ENCODE measurements at regions not wholly inside any gene's neighbourhood (a gene's known extent, or its start where the extent isn't known, plus 50 kb on each side); places are given as distances from the start of the nearest gene placed in this dataset.
"Not testable (repeated sequence)": the region's sequence is repeated elsewhere in the genome, so short reads cannot be mapped to it uniquely, and the experiment has no call there.

DNA sequence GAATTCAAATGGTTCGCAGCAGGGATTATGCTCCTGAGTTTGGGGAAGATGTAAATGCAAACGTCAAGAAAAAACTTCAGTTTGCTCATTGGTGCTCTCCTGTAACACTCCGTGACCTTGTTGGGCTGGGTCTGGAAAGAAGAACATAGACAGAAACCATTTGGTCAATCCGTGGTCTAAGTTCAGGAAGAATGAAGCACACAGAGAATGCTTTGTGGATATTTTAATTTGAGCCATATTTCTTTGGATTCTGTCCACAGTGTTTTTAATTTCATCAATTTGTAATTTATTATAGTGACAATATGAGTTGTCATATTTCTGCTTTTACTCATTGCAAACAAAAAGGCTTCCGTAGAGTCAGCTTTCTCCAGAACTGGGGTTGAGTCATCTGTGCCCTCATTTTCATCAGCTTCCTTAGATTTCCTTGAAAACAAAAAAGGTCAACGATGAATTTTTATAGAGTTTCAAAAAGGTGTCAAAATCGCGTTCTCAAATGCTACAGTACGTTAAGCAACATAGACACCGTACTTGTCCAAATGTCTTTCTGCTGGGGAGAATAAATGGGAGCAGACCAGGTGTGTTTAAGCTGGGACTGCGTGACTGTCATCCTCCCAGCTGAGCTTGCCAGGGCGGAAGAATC is 606.4 kb downstream of the RNF144A start:
- DNase-seq: peak in 1 of 3 donors; percentile 38

DNA sequence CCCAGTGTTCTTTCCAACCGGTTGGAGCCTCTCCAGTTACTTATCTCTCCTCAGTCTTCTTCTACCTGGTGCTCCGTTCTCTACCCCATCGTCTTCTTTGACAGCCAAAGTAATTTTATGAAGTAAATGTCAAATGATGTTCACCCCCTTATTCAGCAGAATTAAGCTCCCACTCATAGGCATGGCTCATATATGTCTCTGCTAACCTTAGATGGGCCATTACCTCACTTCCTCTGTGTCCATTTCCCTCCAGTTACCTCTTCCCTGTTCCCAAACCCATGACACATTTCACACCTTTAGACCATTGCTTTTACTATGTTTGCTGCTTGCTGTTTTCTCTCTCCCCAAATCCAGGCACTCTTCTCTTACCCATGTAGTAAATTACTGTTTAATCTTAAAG is 607.0 kb downstream of the RNF144A start:
- no peak for DNase-seq

DNA sequence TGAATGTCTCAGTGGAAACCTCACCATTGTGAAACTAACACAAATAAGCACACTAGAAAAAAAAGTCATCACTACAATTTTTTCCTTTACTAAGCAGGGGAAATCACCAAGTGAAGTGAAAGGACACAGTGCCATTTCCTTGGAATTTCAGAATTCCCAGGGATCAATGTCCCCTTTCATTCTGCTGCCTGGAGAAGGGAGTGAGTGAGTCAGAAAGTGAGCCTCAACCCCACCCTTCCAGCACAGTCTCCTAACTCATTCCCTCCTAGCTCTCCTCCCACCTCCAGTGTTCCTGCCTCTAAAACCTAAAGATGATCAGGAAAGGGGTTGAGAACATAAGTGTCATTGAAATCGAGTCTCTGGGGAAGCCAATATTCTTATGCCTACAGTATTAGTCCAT is 608.5 kb downstream of the RNF144A start:
- DNase-seq: no peak

DNA sequence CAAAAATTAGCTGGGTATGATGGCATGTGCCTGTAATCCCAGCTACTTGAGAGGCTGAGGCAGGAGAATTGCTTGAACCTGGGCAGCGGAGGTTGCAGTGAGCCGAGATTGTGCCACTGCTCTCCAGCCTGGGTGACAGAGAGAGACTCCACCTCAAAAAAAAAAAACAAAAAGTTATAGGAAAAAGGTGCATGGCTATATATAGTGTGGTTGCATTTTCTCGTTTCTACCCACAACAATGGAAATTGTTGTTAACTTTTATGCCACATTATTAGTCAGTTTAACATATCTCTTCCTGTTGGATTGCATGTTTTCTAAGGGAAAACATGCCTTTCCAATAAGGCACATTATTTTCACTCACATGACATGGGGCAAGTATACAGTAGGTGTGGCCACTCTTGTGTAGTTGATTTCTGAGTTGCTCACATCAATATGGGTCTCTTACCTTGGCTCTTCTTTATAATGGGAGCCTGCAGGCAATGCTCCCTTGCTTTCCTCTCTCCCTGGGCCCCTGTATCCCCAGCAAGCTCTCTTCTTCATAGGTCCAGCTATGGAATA is 610.0 kb downstream of the RNF144A start:
- no peak for DNase-seq

DNA sequence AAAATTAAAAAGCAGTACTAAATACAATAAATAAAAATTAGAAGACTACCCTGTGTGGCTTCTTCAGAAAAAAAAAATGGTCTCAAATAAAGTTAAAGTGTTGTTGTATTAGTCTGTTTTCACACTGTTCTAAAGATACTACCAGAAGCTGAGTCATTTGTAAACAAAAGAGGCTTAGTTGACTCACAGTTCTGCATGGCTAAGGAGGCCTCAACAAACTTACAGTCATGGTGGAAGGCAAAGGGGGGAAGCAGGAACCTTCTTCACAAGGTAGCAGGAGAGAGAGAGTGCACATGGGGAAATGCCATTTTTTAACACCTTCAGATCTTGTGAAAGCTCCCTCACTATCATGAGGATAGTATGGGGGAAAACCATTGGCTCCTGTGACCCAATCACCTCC is 612.8 kb downstream of the RNF144A start:
- no peak for DNase-seq

DNA sequence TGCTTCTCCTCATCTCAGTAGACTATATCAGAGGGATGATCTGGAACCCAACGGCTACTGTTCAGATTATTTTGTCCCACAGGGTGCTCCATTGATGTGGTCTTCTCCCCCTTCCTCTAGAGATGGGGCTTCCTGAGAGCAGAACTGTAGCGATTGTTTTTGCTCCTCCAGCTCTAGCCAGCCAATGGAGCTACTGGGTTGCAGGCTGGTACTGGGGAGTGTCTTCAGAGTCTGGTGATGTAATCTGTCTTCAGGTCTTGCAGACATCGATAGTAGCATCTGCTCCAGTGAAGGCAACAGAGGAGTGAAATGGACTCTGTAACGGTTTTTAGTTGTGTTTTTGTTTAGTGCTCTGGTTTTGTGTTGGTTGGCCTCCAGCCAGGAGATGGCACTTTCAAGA is 621.9 kb downstream of the RNF144A start:
- DNase-seq: no peak

DNA sequence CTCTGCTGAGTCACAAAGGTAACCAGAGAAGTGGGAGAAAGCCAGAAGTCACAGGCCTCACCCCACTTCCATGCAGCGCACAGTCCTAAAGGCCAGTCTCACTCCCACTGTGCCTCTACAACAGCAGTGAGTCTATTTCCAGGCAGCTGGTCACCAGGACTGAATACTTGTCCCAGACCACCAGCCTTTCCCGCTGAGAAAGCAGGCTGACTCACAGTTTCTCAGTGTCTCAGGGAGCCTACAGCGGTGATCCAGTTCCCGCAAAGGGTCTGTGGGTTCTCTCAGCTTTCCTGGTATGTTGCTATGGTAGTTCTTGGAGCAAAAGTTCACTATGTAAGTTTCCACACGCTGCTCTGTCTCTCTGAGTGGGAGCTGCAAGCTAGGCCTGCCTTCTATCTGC is 622.5 kb downstream of the RNF144A start:
- peak in 1 of 3 donors; percentile 81 for DNase-seq

DNA sequence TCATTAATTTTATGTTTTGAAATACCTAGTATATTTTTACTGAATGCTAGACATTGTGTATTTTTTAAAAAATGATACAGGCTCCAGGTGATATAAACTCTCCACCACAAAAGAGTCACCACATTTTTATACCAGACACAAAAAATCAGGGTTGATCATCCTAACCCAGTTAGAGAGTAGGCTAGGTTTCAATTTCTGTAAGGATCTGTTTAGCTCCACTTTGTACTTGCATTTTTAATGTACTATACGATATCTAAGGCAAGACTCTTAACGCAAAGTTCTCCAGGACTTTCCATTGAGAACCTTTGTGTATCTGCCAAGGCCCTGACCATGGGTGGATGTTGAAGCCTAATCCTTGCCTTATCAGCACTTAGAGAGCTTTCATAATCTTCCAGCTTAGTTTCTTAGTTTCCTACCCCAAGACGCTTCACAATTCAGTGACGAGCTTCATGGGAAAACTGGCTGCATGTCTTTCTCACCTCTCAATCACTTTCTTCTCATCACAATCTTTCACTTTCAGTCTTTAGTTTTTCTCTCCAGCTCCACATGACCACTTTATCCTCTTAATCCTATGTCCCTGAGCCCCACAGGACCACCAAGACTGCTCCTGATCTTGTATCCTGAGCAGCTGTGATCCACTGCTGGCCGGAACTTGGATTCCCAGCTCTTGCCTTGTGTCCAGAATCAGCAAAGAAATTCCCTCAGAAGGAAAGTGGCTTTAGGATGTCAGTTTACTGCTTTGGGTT is 635.8 kb downstream of the RNF144A start:
- peak in 1 of 3 donors; percentile 13 for DNase-seq

DNA sequence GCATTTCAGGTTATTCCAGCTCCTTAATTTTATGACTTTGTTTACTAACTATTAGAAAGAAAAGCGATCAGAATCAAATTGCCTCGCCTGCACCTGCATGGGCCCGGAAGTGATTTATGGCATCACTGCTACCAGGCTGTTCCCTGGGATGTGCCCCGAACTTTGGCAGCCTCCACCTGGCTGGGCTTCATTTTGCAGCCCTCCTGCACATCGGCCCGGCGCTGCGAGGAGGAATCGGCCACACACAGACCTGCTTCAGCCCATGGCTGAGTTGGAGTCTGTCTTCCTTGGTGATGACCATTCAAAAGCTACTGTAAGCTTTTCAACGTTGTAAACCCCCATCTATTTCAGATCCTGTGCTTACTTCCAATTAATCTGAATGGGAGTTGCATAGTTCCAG is 638.0 kb downstream of the RNF144A start:
- DNase-seq: no peak

DNA sequence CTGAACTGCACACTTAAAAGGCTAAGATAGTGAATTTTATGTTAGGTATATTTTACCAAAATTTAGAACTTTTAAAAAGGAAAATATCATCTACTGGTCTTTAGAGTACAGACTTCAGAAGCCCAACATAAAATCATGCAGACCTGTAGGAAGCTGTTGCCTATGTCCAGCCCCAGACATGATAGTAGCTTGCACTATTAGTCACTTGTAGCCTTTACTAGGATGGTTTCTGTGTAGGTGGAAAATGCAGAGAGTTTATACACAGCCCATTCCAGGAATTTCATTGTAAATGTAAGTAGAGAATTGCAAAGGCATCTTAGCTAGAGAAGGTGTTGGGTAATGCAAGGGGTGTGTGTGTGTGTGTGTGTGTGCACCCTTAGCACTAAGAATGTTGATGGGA is 640.2 kb downstream of the RNF144A start:
- no peak for DNase-seq

DNA sequence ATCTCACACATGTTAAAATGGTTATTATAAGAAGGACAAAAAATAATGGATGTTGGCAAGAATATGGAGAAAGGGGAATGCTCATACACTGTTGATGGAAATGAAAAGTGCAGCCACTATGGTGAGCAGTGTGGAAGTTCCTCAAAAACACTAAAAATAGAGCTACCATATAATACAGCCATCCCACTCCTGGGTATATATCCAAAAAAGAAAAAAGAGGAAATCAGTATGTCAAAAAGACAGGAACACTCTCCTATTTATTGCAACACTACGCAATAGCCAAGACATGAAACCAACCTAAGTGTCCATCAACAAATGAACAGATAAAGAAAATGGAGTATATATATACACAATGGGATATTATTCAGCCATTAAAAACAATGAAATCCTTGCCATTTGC is 642.6 kb downstream of the RNF144A start:
- DNase-seq: no peak

DNA sequence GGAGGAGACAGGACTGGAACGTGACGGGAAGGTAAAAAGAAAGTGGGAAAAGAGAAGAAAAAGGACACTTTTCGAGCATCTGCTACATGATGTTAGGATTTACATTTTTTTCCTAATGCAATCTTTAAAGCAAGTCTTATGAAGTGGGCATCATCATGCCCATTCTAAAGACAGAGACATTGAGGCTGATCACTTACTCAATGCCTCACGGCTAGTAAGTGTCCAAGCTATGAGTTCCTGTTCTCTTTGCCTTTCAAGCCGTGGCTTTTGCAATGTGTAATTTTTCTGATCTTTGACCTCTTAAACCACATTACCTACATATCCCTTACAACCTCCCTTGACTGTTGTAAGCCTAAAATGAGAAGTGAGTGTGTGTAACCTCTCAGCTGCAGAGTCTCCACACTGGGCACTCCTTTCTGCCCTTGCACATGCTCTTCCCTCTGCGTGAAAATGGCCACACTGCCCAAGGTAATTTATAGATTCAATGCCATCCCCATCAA is 649.2 kb downstream of the RNF144A start:
- no peak for DNase-seq

DNA sequence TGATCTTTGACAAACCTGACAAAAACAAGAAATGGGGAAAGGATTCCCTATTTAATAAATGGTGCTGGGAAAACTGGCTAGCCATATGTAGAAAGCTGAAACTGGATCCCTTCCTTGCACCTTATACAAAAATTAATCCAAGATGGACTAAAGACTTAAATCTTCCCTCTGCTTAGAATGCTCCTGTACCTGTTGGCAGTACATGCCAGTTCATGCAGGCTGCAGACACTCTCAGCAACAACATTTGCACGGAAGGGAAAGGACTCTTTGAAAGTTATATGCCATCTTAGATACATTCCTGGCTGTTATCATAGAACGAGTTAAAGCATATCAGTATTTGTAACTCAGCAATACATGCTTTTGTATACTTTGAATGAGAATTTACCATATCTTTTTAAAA is 649.9 kb downstream of the RNF144A start:
- DNase-seq: not testable (repeated sequence)

DNA sequence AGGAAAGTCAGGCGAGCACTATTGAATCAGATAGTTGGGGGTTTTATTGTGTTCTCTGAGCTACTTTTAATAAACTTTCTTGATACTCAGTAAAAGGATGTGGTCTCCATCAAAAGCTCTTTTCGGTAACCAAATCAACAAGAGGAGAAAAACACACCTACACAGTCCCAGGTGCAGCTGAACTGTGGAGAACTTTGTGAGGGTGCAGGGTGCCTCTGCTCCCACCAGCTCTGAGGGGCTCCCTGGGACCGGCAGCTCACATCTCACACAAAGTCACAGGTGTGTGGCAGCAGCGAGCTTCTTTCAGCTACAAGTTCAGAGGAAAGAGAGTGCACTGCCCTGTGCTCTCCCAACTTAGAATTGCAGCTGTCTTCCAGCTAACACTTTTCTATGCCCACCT is 650.4 kb downstream of the RNF144A start:
- DNase-seq: no peak

DNA sequence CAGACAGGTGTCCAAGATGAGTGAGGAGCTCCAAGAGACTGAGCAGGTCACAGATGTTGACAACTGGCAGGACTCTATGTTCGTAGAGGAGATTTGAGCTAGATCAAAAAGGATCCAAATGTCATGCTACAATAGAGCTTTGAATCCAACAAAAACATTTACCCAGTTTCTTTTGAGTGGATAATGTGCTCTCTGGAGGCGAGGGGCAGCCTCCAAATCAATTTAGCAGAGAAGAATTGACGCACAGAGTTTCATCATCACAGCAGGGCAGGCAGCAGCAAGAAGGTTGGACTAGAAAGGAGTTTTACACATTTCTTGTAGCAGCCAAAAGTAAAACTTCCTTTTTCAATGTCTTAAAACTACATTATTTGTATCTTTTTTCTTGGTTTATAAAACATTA is 653.0 kb downstream of the RNF144A start:
- no peak for DNase-seq

DNA sequence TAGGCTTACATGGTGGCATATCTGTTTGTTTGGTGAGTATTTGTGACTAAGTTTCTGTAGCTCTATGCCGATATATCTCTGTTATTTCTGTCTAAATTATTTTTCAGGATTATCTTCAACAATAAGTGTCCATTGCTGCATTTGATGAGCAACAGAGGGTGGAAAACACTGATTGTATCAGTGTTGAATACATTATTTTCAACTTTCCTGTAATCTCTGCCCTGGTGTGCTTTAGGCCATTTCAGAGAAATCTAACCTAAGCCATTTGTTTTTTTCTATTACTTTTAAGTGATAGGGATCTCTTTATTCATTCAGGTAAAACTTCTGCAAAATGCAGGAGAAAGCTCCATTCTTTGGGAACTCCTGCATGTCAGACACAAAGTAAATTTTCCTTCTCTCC is 654.5 kb downstream of the RNF144A start:
- no peak for DNase-seq

DNA sequence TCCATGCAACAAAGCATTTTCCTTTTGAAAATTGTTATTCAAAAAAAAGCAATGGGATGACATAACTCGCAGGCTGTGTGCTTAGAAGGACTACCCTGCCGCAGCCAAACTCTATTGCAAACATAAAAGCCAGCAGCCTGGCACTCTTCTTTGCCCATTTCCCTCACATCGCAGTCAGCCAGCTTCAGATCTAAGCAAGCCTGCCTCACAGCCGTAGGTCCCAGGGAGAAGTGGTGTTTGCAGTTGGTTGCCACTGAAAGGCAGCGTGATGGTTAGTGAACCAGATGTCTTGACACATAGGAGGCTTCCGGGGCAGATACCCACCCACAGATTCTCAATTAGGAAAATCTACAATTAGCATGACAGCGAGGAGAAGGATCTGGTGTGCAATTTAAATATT is 655.2 kb downstream of the RNF144A start:
- no peak for DNase-seq

DNA sequence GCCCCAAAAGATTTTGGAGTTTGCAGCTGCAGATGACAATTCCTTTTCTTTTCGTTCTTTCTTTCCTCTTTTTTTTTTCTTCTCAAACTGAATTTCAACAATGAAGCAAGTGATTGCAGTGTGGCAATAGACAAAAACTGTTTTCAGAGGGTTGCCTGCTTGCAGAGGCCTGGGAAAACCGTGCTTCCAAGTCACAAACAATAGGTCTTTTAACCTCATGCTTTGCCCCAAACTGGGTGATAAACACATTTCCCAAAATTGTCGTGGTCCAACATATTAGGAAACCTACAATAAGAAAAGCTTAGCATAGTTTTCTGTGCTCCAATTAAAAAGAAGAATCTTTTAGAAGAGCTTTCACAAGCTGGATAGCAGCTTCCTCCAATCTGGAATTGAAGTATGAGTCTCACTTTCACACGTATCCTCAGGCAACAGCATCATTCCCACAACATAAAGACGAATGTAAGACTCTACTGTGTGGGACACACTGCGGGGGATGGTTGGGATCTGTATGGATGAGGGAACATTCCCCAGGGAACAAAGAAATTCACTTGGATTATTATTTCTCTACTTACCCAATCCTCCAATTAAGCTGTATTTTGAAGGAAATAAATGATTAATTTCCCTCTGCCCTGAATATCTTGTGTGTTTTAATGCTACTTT is 656.1 kb downstream of the RNF144A start:
- no peak for DNase-seq

DNA sequence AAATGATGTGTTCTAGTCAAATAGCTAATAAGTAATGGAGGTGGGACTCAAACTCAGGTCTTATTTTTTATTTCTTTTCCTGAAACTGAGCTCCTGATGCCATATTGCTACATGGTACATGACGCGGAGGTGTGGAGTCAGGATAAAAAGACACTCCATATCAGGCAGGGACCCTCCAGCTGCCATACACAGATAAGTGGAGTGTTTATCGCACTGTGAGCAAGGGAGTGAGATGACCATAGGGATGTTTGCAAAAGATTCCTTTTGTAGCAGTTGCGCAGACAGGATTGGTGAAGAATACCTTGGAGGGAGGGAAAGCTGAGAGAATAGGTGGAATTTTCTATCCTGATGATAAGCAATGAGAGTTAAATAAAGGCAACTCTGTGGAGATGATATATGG is 657.2 kb downstream of the RNF144A start:
- no peak for DNase-seq

DNA sequence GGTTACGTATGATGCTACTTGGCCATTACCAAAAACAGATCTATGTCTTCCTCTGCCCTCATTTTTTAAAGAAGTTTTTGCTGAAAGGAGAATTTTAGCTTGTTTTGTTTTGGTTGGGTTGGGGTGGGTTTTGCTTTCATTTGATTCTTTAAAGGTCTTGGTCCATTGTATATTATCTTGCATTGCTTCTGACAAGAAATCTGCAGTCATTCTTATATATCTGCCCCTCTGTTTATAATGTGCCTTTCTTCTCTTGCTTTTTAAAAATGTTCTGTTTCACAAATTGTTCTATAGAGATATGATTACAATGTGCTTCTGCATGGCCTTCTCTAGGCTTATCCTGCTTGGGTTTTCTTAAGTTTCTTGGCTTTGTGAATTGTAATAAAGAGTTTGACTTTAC is 660.6 kb downstream of the RNF144A start:
- no peak for DNase-seq

DNA sequence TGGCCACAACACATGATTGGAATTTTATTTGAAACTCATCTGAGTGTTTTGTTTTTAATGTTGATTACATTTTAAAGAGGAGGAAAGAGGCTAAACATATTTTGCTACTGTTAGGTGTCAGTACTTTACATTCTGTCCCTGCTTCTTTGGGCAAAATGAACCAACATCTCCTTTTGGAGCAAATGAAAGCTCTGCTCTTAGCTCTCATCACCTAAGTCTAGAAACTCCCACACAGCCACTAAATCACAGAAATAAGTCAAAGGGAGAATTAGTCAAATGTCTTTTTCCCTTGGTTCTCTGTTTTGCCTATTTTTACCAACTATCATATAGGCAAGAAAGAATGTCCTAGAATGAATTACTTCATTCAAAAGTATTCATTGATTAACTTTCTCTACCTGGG is 666.8 kb downstream of the RNF144A start:
- no peak for DNase-seq

DNA sequence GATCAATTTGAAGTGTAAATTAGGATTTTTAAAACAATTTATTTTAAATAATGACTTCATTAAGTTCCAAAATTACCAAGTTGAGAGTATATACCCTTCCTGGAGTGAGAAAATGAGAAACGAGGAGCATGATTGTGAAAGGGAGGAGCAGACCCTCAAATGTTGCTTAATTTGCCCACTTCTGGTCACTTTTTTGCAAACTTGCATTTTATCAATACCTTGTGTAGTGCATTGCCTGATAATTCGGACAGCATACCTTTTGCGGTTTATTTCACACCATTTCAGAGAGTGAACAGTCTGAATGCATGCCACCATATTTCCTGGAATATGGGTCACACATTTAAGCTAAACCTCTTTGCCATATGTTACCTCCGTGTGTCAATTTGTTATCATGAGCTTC is 669.7 kb downstream of the RNF144A start:
- DNase-seq: no peak

DNA sequence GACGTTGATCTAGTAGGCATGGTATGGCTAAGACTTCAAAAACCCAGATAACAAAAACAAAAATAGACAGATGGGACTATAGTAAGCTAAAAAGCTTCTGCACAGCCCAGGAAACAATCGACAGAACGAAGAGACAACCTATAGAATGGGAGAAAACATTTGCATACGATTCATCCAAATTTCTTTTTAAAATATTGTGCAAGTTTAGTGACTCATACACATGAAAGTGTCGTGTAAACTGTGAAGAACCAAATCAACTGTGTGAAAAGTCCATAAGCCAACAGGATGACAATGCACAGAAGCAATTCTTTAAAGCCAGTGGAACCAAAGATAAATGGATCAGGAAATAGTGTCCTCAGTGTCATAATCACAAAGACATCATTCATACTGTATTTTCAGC is 671.1 kb downstream of the RNF144A start:
- no peak for DNase-seq
